COLO829 (cell line): ENCODE measurements at regions not wholly inside any gene's neighbourhood (a gene's known extent, or its start where the extent isn't known, plus 50 kb on each side); places are given as distances from the start of the nearest gene placed in this dataset.

Experiments used
- DNase-seq: peaks from one replicate; pipeline ENCODE4 v3.0.0; 2012; ENCODE audit warnings: low spot score

DNA sequence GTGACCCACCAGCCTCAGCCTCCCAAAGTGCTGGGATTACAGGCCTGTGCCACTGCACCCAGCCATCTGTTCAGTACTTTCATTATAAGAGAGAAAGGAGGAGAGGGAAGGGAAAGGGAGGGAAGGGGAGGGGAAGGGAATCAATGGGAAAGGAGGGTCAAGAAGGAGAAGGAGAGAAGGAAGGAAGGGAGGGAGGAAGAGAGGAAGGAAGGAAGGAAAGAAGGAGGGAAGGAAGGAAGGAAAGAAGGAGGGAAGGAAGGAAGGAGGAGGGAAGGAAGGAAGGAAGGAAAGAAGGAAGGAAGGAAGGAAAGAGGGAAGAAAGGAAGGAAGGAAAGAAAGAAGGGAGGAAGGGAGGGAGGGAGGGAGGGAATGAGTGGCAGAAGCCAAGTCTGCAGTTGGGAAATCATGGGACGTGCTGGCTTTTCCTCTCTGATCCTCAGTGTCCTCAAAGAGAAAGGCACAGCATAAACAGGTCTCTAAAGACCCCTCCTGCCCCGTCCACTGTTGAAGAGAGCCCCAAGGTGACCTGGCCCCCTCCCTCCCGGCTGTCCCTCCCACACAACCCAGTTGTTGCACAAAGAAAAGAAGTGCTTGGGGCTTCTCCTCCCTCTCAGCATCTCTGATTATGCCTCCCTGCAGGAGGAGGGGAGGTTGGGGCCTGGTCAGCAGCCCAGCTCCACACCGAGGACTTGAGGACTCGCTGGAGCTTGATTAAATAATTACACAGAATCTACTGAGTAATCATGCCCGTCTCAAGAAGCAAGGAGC is 69.1 kb upstream of the TOP1 start:
- no peak for DNase-seq

- DNase-seq, result no peak
These were observed 68.5 kb upstream of the TOP1 start for GRCh38 chr20:40960101-40960500.

- no peak for DNase-seq
These were observed 68.1 kb upstream of the TOP1 start for GRCh38 chr20:40960521-40960956.

DNA sequence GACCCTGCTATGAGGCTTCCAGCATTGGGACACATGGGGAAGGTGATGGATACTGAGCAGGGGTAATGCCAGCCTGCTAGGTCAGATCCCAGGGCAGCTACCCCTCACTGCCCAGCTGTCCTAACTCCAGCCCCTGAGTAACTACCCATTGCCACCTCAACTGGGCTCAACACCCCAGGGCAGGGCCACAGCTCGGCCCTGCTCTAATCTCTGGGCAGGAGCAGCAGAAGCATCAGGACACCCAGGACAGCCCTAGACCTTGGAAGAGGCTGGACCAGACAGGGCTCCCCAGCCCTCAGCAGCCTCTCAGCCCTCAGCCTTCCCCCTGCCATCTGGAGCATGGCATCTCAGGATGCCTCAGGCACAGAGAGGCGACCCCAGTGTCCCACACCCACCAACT is 67.4 kb upstream of the TOP1 start:
- DNase-seq, result no peak

DNA sequence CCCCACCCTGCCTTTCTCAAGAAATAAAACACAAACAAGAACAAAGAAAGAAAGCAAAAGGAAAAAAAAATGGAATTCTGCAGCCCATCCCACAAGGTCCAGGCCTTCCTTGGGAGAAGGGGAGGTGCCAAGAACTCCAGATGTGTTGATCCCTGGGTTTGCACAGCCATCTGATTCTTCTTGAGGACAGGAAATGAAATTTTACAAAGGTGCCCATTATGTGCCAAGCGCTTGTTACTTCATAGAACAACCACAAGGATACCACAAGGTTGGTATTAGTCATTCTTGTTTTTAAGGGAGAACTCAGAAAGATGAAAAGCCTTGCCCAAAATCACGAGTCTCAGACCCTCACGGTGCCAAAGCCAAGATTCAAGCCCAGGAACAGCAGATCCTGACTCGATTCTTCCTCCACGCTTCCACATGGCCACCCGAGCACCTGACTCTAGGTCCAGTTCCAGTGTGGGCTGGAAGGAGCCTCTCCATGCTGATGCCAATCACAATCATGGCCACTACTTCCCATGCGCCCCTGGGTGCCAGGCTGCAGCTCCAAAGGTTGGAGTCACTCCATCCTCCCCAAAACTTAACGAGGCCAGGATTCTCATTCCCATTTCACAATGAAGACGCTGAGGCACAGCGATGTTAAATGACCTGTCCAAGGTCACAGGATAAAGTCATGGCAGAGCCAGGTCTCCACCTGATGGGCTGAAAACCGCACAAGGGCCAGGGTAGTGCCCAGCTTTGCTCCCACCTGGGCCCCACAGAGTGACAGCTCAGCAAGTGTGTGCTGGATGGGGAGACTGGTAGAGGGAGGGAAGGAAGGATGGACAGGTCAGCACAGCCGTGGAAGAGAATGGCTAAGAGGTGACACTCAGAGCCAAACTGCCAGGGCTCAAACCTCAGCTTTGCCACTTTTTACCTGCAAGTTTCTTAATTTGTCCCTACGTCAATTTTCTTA is 66.7 kb upstream of the TOP1 start:
- peak; percentile 99 for DNase-seq

DNA sequence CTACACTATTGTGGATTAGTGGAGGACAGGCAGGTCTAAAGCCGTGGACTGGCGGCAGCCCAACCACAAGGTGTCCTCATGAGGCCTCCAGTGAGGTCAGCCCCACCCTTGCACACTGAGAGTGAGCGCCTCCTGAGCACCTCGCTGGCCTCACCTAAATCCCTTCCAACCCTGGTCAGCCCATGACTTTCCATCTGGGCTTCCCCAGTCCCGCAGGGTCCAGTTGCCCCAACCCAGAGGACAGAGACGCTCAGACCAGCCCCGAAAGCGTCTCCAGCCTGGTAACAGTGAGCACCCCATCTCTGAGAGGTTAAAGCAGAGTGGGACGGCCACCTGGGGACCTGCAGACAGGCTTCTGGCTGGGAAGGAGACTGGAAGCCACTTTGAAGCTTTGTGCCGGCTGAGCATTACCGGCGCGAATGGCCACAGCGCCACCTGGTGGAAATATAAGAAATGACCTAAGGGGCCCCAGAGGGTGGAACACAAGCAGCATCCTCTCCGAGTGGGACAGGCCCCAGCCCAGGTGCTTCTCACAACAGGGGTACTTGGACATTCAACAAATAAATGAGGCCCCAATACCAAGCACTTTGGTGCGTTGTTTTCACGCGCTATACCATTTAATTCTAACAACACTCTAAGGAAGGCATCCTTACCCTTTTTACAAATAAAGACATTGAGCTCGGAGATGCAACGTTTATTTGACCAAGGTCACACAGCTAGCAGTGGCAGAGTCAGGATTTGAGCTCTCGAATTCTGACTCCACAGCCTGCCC is 65.7 kb upstream of the TOP1 start:
- peak; percentile 92 for DNase-seq

DNA sequence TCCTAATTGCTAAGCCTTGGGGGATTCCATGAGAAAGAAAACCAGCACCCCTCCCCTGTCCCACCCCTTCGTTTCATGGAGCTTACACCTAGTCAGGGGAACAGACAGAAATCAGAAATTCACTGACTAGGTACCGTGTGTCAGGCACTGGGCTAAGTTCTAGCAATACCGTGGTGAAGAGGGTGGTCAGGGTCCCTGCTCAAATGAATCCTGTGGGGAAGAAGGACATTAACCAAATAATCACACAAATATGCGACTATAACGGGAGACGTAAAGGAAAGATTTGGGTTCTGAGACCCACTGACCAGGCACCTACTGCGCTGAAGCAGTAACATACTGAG is 65.1 kb upstream of the TOP1 start:
- no peak for DNase-seq

- no peak for DNase-seq
These were observed 63.0 kb upstream of the TOP1 start for GRCh38 chr20:40965671-40966070.

- no peak for DNase-seq
These were observed 62.5 kb upstream of the TOP1 start for GRCh38 chr20:40966103-40966502.

GRCh38 chr20:40966516-40967185 is 62.0 kb upstream of the TOP1 start:
- DNase-seq, result no peak

- no peak for DNase-seq
These were observed 60.9 kb upstream of the TOP1 start for GRCh38 chr20:40967700-40968099.

- DNase-seq, result peak; percentile 87
These were observed 59.6 kb upstream of the TOP1 start for GRCh38 chr20:40968816-40969562.

GRCh38 chr20:40970218-40970617 is 58.4 kb upstream of the TOP1 start:
- DNase-seq, result no peak

DNA sequence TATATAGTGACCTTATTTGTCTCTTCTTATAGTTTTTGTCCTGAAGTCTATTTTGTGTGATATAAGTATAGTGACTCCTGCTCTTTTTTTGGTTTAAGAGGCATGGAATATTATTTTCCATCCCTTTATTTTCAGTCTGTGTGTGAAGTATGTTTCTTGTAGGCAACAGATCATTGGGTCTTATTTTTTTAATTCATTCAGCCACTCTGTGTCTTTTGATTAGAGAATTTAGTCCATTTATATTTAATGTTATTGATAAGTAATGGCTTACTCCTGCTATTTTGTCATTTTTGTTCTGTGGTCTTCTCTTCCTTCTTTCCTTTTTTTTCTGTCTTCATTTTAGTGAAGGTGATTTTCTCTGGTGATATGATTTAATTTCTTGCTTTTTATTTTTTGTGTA is 51.4 kb upstream of the TOP1 start:
- no peak for DNase-seq

DNA sequence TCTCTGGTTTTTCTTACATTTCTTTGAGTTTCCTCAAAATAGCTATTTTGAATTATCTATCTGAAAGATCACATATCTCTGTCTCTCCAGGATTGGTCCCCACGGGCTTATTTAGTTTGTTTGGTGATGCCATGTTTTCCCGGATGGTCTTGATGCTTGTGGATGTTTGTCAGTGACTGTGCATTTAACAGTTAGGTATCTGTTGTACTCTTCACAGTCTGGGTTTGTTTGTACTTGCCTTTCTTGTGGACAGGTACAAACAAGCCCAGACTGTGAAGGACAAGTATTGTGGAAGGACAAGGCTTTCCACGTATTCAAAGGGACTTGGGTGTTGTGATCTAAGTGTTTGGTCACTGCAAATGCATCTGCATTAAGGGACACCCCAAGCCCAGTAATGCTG is 49.9 kb upstream of the TOP1 start:
- DNase-seq, result no peak
